ENCODE measurements at regions not wholly inside any gene's neighbourhood (a gene's known extent, or its start where the extent isn't known, plus 50 kb on each side); places are given as distances from the start of the nearest gene placed in this dataset.
"Not testable (repeated sequence)": the region's sequence is repeated elsewhere in the genome, so short reads cannot be mapped to it uniquely, and the experiment has no call there.

- no peak for DNase-seq (ENCODE audit: low read depth)
Measured at GRCh38 chr20:10109641-10110040, 74.9 kb downstream of the ANKEF1 start.

- peak; percentile 57 for DNase-seq (ENCODE audit: low read depth)
Measured at GRCh38 chr20:10110151-10110550, 75.4 kb downstream of the ANKEF1 start.

GRCh38 chr20:10111139-10111958 is 76.6 kb downstream of the ANKEF1 start:
- DNase-seq (ENCODE audit: low read depth) = no peak

GRCh38 chr20:10111959-10112250 is 77.1 kb downstream of the ANKEF1 start:
- DNase-seq (ENCODE audit: low read depth) = no peak

GRCh38 chr20:10113746-10114145 is 79.0 kb downstream of the ANKEF1 start:
- peak; percentile 63 for DNase-seq (ENCODE audit: low read depth)

GRCh38 chr20:10114598-10114997 is 79.8 kb downstream of the ANKEF1 start:
- DNase-seq (ENCODE audit: low read depth) = no peak

- DNase-seq (ENCODE audit: low read depth) = peak; percentile 54
Measured at GRCh38 chr20:10115021-10115420, 80.2 kb downstream of the ANKEF1 start.

- DNase-seq (ENCODE audit: low read depth) = no peak
Measured at GRCh38 chr20:10119336-10119735, 84.5 kb downstream of the ANKEF1 start.

- DNase-seq (ENCODE audit: low read depth) = not testable (repeated sequence)
Measured at GRCh38 chr20:10124883-10125282, 90.1 kb downstream of the ANKEF1 start.

GRCh38 chr20:10125757-10126156 is 91.0 kb downstream of the ANKEF1 start:
- DNase-seq (ENCODE audit: low read depth) = no peak

GRCh38 chr20:10129749-10130148 is 88.9 kb upstream of the SNAP25 start:
- no peak for DNase-seq (ENCODE audit: low read depth)

GRCh38 chr20:10131732-10132345 is 86.8 kb upstream of the SNAP25 start:
- peak; percentile 51 for DNase-seq (ENCODE audit: low read depth)

- no peak for DNase-seq (ENCODE audit: low read depth)
Measured at GRCh38 chr20:10132387-10132786, 86.2 kb upstream of the SNAP25 start.

- DNase-seq (ENCODE audit: low read depth) = no peak
Measured at GRCh38 chr20:10133532-10133931, 85.1 kb upstream of the SNAP25 start.

- DNase-seq (ENCODE audit: low read depth) = no peak
Measured at GRCh38 chr20:10134176-10134575, 84.5 kb upstream of the SNAP25 start.

- DNase-seq (ENCODE audit: low read depth) = no peak
Measured at GRCh38 chr20:10135438-10135837, 83.2 kb upstream of the SNAP25 start.

GRCh38 chr20:10137032-10137431 is 81.6 kb upstream of the SNAP25 start:
- no peak for DNase-seq (ENCODE audit: low read depth)

GRCh38 chr20:10137533-10137932 is 81.1 kb upstream of the SNAP25 start:
- no peak for DNase-seq (ENCODE audit: low read depth)

- no peak for DNase-seq (ENCODE audit: low read depth)
Measured at GRCh38 chr20:10157549-10157948, 61.1 kb upstream of the SNAP25 start.

GRCh38 chr20:10167040-10167439 is 51.6 kb upstream of the SNAP25 start:
- no peak for DNase-seq (ENCODE audit: low read depth)

- no peak for DNase-seq (ENCODE audit: low read depth)
Measured at GRCh38 chr20:10167594-10167993, 51.0 kb upstream of the SNAP25 start.
